ENCODE measurements at regions not wholly inside any gene's neighbourhood (a gene's known extent, or its start where the extent isn't known, plus 50 kb on each side); places are given as distances from the start of the nearest gene placed in this dataset.

DNA sequence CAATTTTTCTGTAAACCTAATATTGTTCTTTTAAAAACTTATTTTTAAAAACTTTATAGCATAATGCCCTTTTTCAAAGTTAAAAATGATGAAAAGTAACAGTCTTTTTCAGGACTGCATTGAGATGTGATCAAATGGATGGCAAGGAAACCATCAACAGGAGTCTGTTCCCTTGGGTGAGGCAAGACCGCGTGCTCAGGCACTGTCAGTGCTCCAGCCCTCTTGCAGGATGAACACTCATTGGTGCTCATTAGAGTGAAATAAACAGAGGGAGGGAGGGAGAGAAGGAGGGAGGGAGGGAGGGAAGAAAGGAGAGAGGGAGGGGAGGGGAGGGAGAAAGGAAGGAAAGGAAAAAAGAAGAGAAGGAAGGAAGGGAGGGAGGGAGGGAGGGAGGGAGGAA, 145.7 kb upstream of the CHST15 start:
- no peak for DNase-seq

GRCh38 chr10:124238367-124238766, 145.0 kb upstream of the CHST15 start:
- no peak for DNase-seq

DNA sequence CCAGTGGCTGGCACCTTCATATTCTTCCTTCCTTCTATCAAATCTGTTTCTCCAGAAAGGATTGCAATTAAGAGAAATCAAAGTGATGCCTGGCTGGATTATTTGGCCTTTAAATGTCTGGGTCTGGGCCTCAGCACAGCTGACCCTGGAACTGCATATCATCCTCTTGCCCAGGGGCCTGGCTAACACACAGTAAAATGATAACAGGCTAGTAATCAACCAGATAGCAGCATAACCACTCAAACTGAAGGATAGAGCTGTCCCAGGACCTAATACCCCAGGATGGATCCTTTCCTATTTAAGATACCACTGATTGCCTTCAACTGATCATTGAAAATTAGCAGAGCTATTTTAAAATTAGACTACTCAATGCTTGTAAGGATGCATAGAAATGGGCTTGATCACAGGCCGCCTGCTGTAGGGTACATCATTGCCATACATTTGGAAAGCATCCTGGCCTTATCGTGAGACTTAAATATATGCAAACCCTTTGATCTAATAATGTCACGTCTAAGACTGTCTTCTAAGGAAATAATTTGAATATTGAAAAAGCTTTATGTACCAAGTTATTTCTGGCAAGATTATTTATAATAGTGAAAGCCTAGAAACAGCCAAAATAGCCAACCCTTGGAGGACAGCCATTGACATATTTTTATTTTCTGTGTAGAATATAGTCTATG, 144.0 kb upstream of the CHST15 start:
- DNase-seq = no peak

GRCh38 chr10:124236816-124237215, 143.4 kb upstream of the CHST15 start:
- no peak for DNase-seq

DNA sequence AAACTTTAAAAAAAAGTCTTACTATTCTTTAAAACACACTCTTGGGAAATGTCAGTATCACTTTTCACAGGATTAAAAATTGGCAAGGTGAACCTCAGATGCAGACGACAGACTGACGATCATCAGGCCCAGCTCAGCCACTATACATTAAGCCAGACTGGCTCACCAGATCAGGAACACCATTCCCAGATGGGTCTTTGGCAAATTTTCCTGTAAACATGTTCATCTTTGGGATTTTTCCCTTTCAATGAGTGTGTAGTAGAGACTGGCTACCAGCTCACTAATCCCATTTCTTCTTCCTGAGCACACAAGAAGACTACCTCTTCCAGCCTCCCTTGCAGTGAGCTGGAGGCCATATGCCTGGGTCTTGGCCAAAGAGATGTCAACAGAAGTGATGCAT, 142.7 kb upstream of the CHST15 start:
- DNase-seq = no peak

DNA sequence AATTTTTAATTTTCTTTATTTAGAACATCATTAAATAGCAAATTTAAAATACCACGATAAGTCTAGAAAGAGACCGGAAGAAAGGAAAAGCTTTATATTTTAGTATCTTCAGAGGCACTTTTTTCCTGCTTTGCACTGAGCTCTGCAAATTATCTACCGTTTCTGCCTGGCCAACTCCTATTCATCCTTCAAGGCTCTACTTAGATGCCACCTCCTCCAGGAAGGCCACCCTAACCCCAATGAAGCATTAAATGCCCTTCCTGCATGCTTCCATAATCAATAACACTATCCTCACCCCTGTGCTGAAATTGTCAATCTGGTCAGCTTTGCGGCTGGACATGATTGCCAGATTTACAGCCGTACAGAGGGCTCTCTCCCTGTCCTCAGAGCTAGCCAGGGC, 141.8 kb upstream of the CHST15 start:
- DNase-seq = no peak

DNA sequence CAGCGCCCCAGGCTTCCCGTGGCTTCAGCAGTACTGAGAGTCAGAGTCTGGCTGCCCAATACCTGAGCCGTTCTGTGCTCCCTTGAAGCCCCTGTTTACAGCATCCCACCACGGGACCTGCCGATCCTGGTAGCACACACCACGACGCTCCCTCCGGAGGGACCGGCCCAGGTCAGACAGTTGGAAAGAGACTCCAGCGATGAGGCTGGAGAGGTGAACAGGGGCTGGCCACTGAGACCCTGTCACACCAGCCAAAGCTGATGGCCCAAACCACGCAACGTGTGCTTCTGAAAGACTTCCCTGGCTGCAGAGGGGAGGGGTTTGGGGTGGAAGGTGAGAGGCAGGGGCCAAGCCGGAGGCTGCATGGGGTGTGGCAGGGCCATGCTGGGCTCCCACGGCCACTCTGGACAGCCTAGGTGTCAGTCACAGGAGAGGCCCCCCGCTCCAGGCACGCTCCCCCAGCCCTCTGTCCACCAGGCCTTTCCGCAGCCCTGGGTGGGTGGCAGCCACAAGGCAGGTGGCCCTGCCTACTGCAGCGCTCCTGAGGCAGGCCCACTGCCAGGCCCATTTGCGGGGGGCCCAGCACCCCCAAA, 140.2 kb upstream of the CHST15 start:
- DNase-seq = no peak

- DNase-seq = no peak
Observed at GRCh38 chr10:124232686-124233545, 139.5 kb upstream of the CHST15 start.

GRCh38 chr10:124231168-124232155, 138.1 kb upstream of the CHST15 start:
- DNase-seq = no peak

GRCh38 chr10:124230635-124231167, 137.3 kb upstream of the CHST15 start:
- no peak for DNase-seq

- DNase-seq = no peak
Observed at GRCh38 chr10:124229989-124230634, 136.7 kb upstream of the CHST15 start.

- no peak for DNase-seq
Observed at GRCh38 chr10:124229201-124229988, 136.0 kb upstream of the CHST15 start.

- no peak for DNase-seq
Observed at GRCh38 chr10:124228471-124228870, 135.1 kb upstream of the CHST15 start.

- no peak for DNase-seq
Observed at GRCh38 chr10:124227988-124228387, 134.6 kb upstream of the CHST15 start.

DNA sequence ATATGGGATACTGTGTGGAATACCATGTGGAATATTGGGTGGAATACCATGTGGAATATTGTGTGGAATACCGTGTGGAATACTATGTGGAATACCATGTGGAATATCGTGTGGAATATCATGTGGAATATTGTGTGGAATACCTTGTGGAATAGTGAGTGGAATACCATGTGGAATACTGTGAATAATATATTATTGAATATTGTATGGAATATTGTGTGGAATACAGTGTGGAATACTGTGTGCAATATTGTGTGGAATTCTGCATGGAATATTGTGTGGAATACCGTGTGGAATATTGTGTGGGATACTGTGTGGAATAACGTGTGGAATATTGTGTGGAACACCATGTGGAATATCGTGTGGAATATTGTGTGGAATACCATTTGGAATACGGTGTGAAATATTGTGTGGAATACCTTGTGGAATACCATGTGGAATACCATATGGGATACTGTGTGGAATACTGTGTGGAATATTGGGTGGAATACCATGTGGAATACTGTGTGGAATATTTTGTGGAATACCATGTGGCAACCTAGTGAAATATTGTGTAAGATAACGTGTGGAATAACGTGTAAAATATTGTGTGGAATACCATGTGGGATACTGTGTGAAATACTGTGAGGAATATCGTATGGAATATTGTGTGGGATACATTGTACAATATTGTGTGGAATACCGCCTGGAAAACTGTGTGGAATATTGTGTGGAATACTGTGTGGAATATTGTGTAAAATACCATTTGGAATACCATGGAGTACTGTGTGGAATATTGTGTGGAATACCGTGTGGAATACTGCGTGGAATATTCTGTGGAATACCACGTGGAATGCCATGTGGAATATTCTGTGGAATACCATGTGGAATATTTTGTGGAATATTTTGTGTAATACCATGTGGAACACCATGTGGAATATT, 133.9 kb upstream of the CHST15 start:
- DNase-seq = no peak

DNA sequence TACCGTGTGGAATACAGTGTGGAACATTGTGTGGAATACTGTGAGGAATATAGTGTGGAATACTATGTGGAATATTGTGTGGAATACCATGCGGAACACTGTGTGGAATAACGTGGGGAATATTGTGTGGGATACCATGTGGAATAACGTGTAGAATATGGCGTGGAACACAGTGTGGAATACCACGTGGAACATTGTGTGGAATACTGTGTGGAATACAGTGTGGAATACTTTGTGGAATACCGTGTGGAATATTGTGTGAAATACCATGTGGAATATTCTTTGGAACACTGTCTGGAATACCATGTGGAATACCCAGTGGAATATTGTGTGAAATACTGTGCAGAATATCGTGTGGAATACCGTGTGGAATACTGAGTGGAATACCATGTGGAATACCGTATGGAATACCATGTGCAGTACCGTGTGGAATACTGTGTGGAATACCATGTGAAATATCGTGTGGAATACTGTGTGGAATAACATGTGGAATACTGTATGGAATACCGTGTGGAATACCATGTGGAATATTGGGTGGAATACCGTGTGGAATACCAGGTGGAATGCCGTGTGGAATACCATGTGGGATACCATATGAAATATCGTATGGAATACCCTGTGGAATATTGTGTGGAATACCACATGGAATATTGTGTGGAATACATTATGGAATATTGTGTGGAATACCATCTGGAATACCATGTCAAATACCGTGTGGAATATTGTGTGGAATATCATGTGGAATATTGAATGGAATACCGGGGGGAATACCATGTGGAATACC, 133.1 kb upstream of the CHST15 start:
- DNase-seq = no peak

DNA sequence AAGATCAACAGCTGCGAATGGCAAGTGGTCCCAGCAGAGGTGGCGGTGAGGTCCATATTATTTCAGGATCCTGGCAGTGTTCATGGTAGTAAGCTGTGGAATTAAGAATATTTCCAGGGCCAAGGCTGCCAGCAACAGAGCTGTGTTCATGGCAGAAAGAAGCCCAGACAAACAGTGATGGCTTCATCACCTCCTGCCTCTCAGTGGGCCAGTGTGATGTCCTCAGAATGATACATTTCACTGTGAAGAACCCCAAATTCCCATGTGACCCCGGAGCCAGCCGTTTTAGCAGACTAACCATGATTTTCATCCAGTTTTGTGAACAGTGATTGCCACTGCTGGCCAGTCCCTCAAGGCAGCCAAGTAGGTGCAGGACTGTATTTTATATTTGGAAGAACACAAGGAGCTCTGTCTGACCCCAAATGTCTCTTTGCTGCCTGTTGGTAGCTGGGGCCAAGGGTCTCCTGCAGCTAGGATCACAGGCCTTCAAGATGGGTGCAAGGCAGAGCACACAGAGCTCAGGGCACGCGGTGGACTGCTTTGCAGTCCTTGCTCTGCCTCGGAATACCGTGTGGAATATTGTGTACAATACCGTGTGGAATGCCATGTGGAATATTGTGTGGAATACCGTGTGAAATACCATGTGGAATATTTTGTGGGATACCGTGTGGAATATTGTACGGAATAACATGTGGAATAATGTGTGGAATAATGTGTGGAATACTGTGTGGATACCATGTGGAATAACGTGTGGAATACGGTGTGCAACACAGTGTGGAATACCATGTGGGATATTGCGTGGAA, 132.3 kb upstream of the CHST15 start:
- no peak for DNase-seq

GRCh38 chr10:124225029-124225466, 131.7 kb upstream of the CHST15 start:
- no peak for DNase-seq
